Thoracic aorta (tissue), 2 donors: ENCODE measurements at regions not wholly inside any gene's neighbourhood (a gene's known extent, or its start where the extent isn't known, plus 50 kb on each side); places are given as distances from the start of the nearest gene placed in this dataset.

Experiments
- ATAC-seq: fragments of 150-250 bp; one replicate; pipeline ENCODE4 v1.8.0; 2017; ENCODE audit warnings: low read depth; ENCODE audit not compliant: insufficient number of reproducible peaks, low FRiP score
- DNase-seq: peaks from one replicate; pipeline ENCODE4 v3.0.0-alpha.2; 2020; ENCODE audit warnings: low spot score
- H3K27ac ChIP-seq, 2 donors: fragments of 200-600 bp; sonication (generic); 1 replicate in 1 of 2; 2 replicates in 1 of 2; pipeline ENCODE4 v1.5.1; 2016; ENCODE audit warnings: mild to moderate bottlenecking in 2 of 2, moderate library complexity in 2 of 2
- H3K27me3 ChIP-seq: fragments of 200-600 bp; sonication (generic); replicated peaks from 2 replicates; pipeline ENCODE4 v1.6.0; 2016; ENCODE audit warnings: mild to moderate bottlenecking; ENCODE audit not compliant: insufficient read depth
- H3K36me3 ChIP-seq: fragments of 200-600 bp; sonication (generic); one replicate; pipeline ENCODE4 v1.5.1; 2016
- H3K4me1 ChIP-seq, 2 donors: fragments of 200-600 bp; sonication (generic); 1 replicate in 1 of 2; 2 replicates in 1 of 2; pipeline versions ENCODE4 v1.5.1 to v1.6.0; 2016; ENCODE audit warnings: low read depth in 2 of 2, mild to moderate bottlenecking in 1 of 2; ENCODE audit not compliant: control insufficient read depth in 1 of 2
- H3K4me3 ChIP-seq: fragments of 200-600 bp; sonication (generic); 2 replicates; pipeline ENCODE4 v1.5.1; 2016; ENCODE audit warnings: mild to moderate bottlenecking
- H3K9me3 ChIP-seq: fragments of 200-600 bp; sonication (generic); 2 replicates; pipeline ENCODE4 v1.5.1; 2016
- TF ChIP-seq, protein P1 (sequence below): fragments of 200-600 bp; sonication (generic); IDR thresholded peaks from one replicate; pipeline ENCODE4 v1.5.1; 2019; ENCODE audit warnings: antibody characterized with exemption

DNA sequence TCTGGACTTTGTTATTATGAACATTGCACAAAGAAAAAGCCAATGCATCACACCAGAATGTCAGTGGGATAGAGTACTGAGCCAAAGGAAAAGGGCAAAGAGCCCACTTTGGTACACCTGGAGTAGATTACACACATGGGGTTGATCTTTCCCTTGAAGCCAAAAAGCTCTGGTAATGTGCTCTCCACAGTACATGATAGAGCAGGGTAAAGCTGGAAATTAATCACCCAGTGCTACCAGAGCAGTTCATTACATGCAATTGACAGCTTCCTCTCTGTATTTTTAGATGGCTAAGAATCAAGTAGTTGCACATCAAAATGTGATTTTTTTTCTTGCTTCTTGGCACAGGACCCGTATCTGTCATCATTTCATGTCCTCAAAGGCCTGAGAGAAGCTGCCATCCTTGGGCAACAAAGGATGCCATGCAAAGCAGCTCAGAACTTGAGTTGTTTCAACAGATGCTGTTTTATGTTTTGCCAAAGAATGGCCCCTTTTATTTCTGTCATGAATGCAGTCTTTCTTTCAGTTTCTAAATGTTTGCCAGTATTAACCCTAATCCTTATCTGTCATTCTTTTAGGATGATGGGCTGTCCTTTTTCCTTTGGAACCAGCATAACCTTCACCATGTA is 88.1 kb downstream of the HDGFL1 start:
- TF ChIP-seq, protein P1, sequence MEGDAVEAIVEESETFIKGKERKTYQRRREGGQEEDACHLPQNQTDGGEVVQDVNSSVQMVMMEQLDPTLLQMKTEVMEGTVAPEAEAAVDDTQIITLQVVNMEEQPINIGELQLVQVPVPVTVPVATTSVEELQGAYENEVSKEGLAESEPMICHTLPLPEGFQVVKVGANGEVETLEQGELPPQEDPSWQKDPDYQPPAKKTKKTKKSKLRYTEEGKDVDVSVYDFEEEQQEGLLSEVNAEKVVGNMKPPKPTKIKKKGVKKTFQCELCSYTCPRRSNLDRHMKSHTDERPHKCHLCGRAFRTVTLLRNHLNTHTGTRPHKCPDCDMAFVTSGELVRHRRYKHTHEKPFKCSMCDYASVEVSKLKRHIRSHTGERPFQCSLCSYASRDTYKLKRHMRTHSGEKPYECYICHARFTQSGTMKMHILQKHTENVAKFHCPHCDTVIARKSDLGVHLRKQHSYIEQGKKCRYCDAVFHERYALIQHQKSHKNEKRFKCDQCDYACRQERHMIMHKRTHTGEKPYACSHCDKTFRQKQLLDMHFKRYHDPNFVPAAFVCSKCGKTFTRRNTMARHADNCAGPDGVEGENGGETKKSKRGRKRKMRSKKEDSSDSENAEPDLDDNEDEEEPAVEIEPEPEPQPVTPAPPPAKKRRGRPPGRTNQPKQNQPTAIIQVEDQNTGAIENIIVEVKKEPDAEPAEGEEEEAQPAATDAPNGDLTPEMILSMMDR: no peak
- Histone ChIP-seq H3K9me3 (no peaks in the 10 kb centered on the region), H3K27ac (no peak overlapping the region), H3K36me3 (no peaks in the 10 kb centered on the region), H3K27me3 (no peaks in the 10 kb centered on the region), H3K4me3 (no peak overlapping the region), H3K4me1 (peaks cover 0 to 15% of the 10 kb centered on the region in 2 donors)
- DNase-seq (no peak), ATAC-seq (no peak)

GRCh38 chr6:22658183-22658582 is 88.8 kb downstream of the HDGFL1 start:
- Histone ChIP-seq H3K9me3 (no peaks in the 10 kb centered on the region), H3K36me3 (no peaks in the 10 kb centered on the region), H3K4me1 (peaks cover 0 to 15% of the 10 kb centered on the region in 2 donors), H3K27me3 (no peaks in the 10 kb centered on the region), H3K27ac (no peak overlapping the region), H3K4me3 (no peak overlapping the region)
- TF ChIP-seq, protein P1: no peak
- DNase-seq (no peak), ATAC-seq (no peak)

DNA sequence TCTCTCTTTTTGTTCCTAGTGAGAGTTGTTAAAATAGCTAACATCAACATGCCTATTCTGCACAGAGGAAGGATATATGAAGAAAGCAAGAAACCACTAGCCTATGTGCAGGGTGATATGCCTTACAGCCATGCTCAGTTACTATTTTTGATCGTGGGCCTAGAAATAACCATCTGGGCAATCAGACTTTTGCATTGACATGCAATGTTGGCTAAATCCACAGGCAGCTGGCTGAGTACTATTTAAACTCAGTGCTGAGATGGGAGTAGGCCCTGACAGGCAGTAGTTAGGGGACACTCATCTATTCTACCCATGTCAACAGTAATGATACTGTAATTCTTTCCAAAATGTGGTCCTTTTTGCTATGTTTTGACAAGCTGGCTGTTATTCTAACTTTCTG is 89.6 kb downstream of the HDGFL1 start:
- TF ChIP-seq, protein P1: no peak
- ATAC-seq (no peak), DNase-seq (no peak)
- no peaks in the 10 kb centered on the region for H3K36me3 ChIP-seq
- no peaks in the 10 kb centered on the region for H3K9me3 ChIP-seq
- H3K4me3 ChIP-seq: no peak overlapping the region
- H3K27me3 ChIP-seq: no peaks in the 10 kb centered on the region
- H3K4me1 ChIP-seq: peaks cover 0 to 15% of the 10 kb centered on the region in 2 donors
- no peak overlapping the region for H3K27ac ChIP-seq

GRCh38 chr6:22664968-22665367 is 95.6 kb downstream of the HDGFL1 start:
- no peaks in the 10 kb centered on the region for H3K36me3 ChIP-seq
- H3K4me3 ChIP-seq: no peak overlapping the region
- TF ChIP-seq, protein P1: no peak
- peaks cover 0 to 18% of the 10 kb centered on the region in 2 donors for H3K4me1 ChIP-seq
- H3K9me3 ChIP-seq: no peaks in the 10 kb centered on the region
- ATAC-seq (no peak), DNase-seq (no peak)
- no peak overlapping the region for H3K27ac ChIP-seq
- H3K27me3 ChIP-seq: no peaks in the 10 kb centered on the region

GRCh38 chr6:22666021-22666420 is 96.7 kb downstream of the HDGFL1 start:
- DNase-seq: no peak
- no peak overlapping the region for H3K4me3 ChIP-seq
- no peak for ATAC-seq

More at GRCh38 chr6:22666021-22666420, 96.7 kb downstream of the HDGFL1 start:
- no peaks in the 10 kb centered on the region for H3K9me3 ChIP-seq
- H3K36me3 ChIP-seq: no peaks in the 10 kb centered on the region
- no peak overlapping the region for H3K27ac ChIP-seq
- peaks cover 0 to 27% of the 10 kb centered on the region in 2 donors for H3K4me1 ChIP-seq
- H3K27me3 ChIP-seq: no peaks in the 10 kb centered on the region
- TF ChIP-seq, protein P1: no peak
